K562 (cell line): ENCODE measurements at regions not wholly inside any gene's neighbourhood (a gene's known extent, or its start where the extent isn't known, plus 50 kb on each side); places are given as distances from the start of the nearest gene placed in this dataset.

ENCODE experiments used
- ATAC-seq: fragments of 200-7000 bp; cut with Tn5 transposase; 3 replicates; pipeline ENCODE4 v1.9.1; 2020; ENCODE audit warnings: moderate library complexity
- BruUV-seq: library from RNA; stranded (reverse); fragments of 400-500 nt; replicated peaks from 2 replicates; lab custom pipeline; 2021; lab: Mats Ljungman, UMichigan
- CTCF ChIA-PET: fragments of 300-600 bp; formaldehyde crosslinking; extraction: SDS; loops from one replicate; lab custom pipeline; 2021; ENCODE audit warnings: low intra/inter-chr PET ratio; lab: Yijun Ruan, JAX
- POLR2A ChIA-PET: fragments of 300-600, 350-650 bp; sonication (Branson Sonifier 250); formaldehyde crosslinking; extraction: SDS; loops from one replicate; lab custom pipeline; 2021; ENCODE audit warnings: antibody characterized with exemption, inconsistent platforms; lab: Yijun Ruan, JAX
- DNase-seq, 4 experiments: peaks; one replicate each; pipeline versions ENCODE4 v3.0.0 to v3.0.0-alpha.2; 2011 to 2018; ENCODE audit warnings: low spot score in 3 of 4, mixed read lengths in 3 of 4; ENCODE audit errors: extremely low read depth in 1 of 4
- FAIRE-seq: peaks from 2 replicates; lab custom pipeline; 2011; peaks lifted over from hg19 to GRCh38; lab: Jason Lieb, UNC
- H2AFZ ChIP-seq: 2 replicates; pipeline ENCODE4 v1.6.0; 2011; ENCODE audit warnings: low read depth, low read length, control low read depth, inconsistent platforms
- H3K27ac ChIP-seq: fragments of 200-600 bp; 3 replicates; pipeline ENCODE4 v1.8.0; 2011; ENCODE audit warnings: low read depth, mild to moderate bottlenecking, control low read depth, inconsistent platforms, low read length, moderate library complexity, mixed read lengths; ENCODE audit errors: extremely low read depth
- H3K27me3 ChIP-seq, 2 experiments: fragments of 300-600 bp in 1 of 2; 2 replicates in 1 of 2; 3 replicates in 1 of 2; pipeline versions ENCODE4 v1.6.0 to v1.8.0; 2011; ENCODE audit warnings: inconsistent platforms in 2 of 2, low read length in 2 of 2, mild to moderate bottlenecking in 1 of 2, mixed read lengths in 1 of 2, moderate library complexity in 1 of 2; ENCODE audit not compliant: control insufficient read depth in 2 of 2, insufficient read depth in 2 of 2
- H3K36me3 ChIP-seq: fragments of 300-600 bp; 3 replicates; pipeline ENCODE4 v1.8.0; 2011; ENCODE audit warnings: mild to moderate bottlenecking, low read length, inconsistent platforms; ENCODE audit not compliant: control insufficient read depth, insufficient read depth
- H3K4me1 ChIP-seq, 2 experiments: fragments of 200-600 bp in 1 of 2; replicated peaks in 1 of 2; 2 replicates in 1 of 2; 3 replicates in 1 of 2; pipeline versions ENCODE4 v1.5.1 to v1.8.0; 2011; ENCODE audit warnings: inconsistent platforms in 2 of 2, low read length in 2 of 2, mild to moderate bottlenecking in 1 of 2, mixed read lengths in 1 of 2, moderate library complexity in 1 of 2; ENCODE audit not compliant: control insufficient read depth in 2 of 2, insufficient read depth in 2 of 2
- H3K4me2 ChIP-seq: 2 replicates; pipeline ENCODE4 v1.6.1; 2011; ENCODE audit warnings: low read length, control low read depth, inconsistent platforms, mixed read lengths; ENCODE audit not compliant: insufficient read depth
- H3K4me3 ChIP-seq: fragments of 200-600 bp; sonication (generic), shearing (Covaris generic); 2 replicates; pipeline ENCODE4 v1.5.1; 2016; ENCODE audit warnings: control low read depth, inconsistent platforms
- H3K79me2 ChIP-seq: fragments of 200-600 bp; 3 replicates; pipeline ENCODE4 v1.8.0; 2011; ENCODE audit warnings: low read length, inconsistent platforms; ENCODE audit not compliant: control insufficient read depth, insufficient read depth
- H3K9ac ChIP-seq, 2 experiments: 2 replicates each; pipeline versions ENCODE4 v1.6.0 to v1.6.1; 2011; ENCODE audit warnings: low read depth in 2 of 2, low read length in 2 of 2, control low read depth in 1 of 2, inconsistent platforms in 1 of 2, mild to moderate bottlenecking in 1 of 2, mixed read lengths in 1 of 2; ENCODE audit not compliant: insufficient read depth in 1 of 2
- H3K9me1 ChIP-seq: one replicate; pipeline ENCODE4 v1.6.0; 2011; ENCODE audit warnings: inconsistent platforms, mild to moderate bottlenecking, low read length, moderate library complexity; ENCODE audit not compliant: control insufficient read depth, insufficient read depth
- H3K9me3 ChIP-seq: replicated peaks from 2 replicates; pipeline ENCODE4 v1.5.1; 2011; ENCODE audit warnings: low read depth, low read length, inconsistent platforms; ENCODE audit not compliant: control insufficient read depth, insufficient read depth
- H4K20me1 ChIP-seq: replicated peaks from 2 replicates; pipeline ENCODE4 v1.6.1; 2011; ENCODE audit warnings: low read length, inconsistent platforms, mixed read lengths; ENCODE audit not compliant: control insufficient read depth, insufficient read depth
- CHD4 ChIP-seq: fragments of 200-600 bp; sonication (generic); IDR thresholded peaks from 3 replicates; pipeline ENCODE4 v1.6.1; 2012; ENCODE audit warnings: low read depth, mild to moderate bottlenecking, mixed read lengths, low read length, inconsistent platforms; ENCODE audit not compliant: insufficient read depth, insufficient replicate concordance, poor library complexity, severe bottlenecking
- CREBBP ChIP-seq: IDR thresholded peaks from one replicate; pipeline ENCODE4 v1.6.1; 2012; ENCODE audit warnings: low read depth, mild to moderate bottlenecking, control low read depth, inconsistent platforms, low read length
- FOXK2 ChIP-seq, 2 experiments: fragments of 450-650 bp; IDR thresholded peaks in 1 of 2; conservative IDR thresholded peaks in 1 of 2; 2 replicates each; pipeline ENCODE4 v1.6.1; 2016; ENCODE audit warnings: low read depth in 2 of 2, mild to moderate bottlenecking in 1 of 2
- NEUROD1 ChIP-seq: fragments of 150-350 bp; IDR thresholded peaks from 2 replicates; pipeline ENCODE4 v1.6.1; 2014; ENCODE audit warnings: borderline replicate concordance, low read length, low read depth; ENCODE audit not compliant: partially characterized antibody
- POLR2H ChIP-seq: IDR thresholded peaks from 2 replicates; pipeline ENCODE4 v1.6.1; 2016; ENCODE audit warnings: missing genetic modification characterization, low read depth, mild to moderate bottlenecking, control low read depth, missing compliant biosample characterization, moderate library complexity
- RFX7 ChIP-seq: fragments of 250-450 bp; sonication (Bioruptor Pico); IDR thresholded peaks from 2 replicates; pipeline ENCODE4 v1.5.1; 2021; ENCODE audit warnings: mild to moderate bottlenecking
- WGBS: fragments of 100-300 bp; shearing (Covaris generic); methylation state at CpG from one replicate; pipeline ENCODE4 v1.1.6; 2016; ENCODE audit warnings: low coverage, mixed read lengths; ENCODE audit not compliant: insufficient coverage; ENCODE audit errors: missing lambda C conversion rate; 5-methylcytosine and 5-hydroxymethylcytosine counted together
- in situ Hi-C: fragments of 300-500 bp; cut with MboI; formaldehyde crosslinking; loops from 4 replicates; pipeline ENCODE4 v1.15.0; 2018; ENCODE audit warnings: inconsistent platforms, mixed read lengths
- intact Hi-C: fragments of 100-400 bp; cut with micrococcal nuclease; formaldehyde crosslinking; loops from 2 replicates; pipeline ENCODE4 v1.14.2; 2022
- TF ChIP-seq, protein P1 (sequence below): fragments of 250-450 bp; sonication (Bioruptor Pico); IDR thresholded peaks from 2 replicates; pipeline ENCODE4 v1.5.0; 2020; ENCODE audit warnings: mild to moderate bottlenecking, borderline replicate concordance

DNA sequence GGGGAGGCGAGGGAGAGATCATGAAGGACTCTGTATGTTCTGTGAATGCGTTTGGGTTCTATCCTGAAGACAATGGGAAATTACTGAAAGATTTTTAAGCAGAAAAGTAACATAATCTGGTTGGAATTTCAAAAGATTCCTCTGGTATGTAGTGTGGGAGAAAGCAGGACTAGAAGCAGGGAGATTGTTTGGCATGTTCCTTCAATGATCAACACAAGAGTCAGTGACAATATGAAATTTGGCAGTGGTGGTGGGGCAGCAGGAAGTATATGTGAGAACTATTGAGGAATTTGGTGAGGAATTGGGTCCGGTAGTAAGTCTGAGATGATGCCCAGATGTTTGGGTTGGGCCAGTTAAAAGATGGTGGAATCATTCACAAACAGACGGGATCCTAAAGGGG, 348.7 kb downstream of the CD83 start:
- Histone ChIP-seq H2AFZ (no peak overlapping the region), H3K9ac (no peak overlapping the region), H3K27ac (no peak overlapping the region), H3K4me3 (no peak overlapping the region), H3K4me2 (no peak overlapping the region), H3K4me1 (peaks cover 3 to 15% of the 10 kb centered on the region in 2 experiments; a peak in 3 of 5 replicates), H3K9me3 (no peaks in the 10 kb centered on the region), H3K9me1 (no peaks in the 10 kb centered on the region), H3K27me3 (no peaks in the 10 kb centered on the region), H4K20me1 (no peaks in the 10 kb centered on the region), H3K36me3 (no peaks in the 10 kb centered on the region), H3K79me2 (no peaks in the 10 kb centered on the region)
- in situ Hi-C loops (no loop called here), intact Hi-C loops (no loop called here)
- FAIRE-seq (no peak), ATAC-seq (no peak), DNase-seq (no peak)
- BruUV-seq, result no TSS peak
- ChIA-PET POLR2A (interaction anchor here (0.6 kb wide), 1 partner anchor 287 kb away, joined by 3 read pairs; no protein-coding TSS in a partner anchor), CTCF (no interaction called here)
- 81% methylated on average over 4 of the region's 4 CpGs for WGBS
- TF ChIP-seq, protein P1, sequence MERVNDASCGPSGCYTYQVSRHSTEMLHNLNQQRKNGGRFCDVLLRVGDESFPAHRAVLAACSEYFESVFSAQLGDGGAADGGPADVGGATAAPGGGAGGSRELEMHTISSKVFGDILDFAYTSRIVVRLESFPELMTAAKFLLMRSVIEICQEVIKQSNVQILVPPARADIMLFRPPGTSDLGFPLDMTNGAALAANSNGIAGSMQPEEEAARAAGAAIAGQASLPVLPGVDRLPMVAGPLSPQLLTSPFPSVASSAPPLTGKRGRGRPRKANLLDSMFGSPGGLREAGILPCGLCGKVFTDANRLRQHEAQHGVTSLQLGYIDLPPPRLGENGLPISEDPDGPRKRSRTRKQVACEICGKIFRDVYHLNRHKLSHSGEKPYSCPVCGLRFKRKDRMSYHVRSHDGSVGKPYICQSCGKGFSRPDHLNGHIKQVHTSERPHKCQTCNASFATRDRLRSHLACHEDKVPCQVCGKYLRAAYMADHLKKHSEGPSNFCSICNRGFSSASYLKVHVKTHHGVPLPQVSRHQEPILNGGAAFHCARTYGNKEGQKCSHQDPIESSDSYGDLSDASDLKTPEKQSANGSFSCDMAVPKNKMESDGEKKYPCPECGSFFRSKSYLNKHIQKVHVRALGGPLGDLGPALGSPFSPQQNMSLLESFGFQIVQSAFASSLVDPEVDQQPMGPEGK, result no peak

DNA sequence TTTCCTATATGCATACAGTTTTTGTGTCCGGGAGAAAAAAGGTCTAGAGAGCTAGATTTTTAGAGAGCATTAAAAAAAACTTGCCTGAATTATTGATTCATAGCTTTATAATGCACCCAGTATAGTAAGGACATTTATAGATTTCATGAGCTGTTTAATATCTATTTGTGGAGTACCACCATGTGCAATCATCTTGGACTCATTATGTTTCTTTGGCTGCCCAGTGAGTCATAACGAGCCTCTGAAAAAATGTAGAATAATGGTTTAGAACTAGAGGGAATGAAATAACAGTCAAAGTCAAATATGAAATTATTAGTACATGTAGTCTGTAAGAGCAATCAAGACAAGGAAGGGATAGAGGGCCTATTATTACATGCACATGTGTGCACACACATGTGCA, 350.0 kb downstream of the CD83 start:
- H2AFZ ChIP-seq, result no peak overlapping the region
- CTCF ChIA-PET, result no interaction called here
- in situ Hi-C loops, result no loop called here

More for the DNA sequence above, 350.0 kb downstream of the CD83 start:
- intact Hi-C loops, result no loop called here
- no peak overlapping the region for H3K27ac ChIP-seq
- TF ChIP-seq RFX7 (CRISPR knock-in tag) (no peak), CREBBP (no peak), CHD4 (no peak), NEUROD1 (no peak), FOXK2 (conservative IDR thresholded peaks at IDR 0.05 in 1 of 2, IDR thresholded peaks at IDR 0.05 in 1 of 2; ENCODE audit: low read depth in 2 of 2) (no peak), POLR2H (tag) (no peak)
- TF ChIP-seq, all 486 proteins: peak for 0
- no peaks in the 10 kb centered on the region for H3K27me3 ChIP-seq
- H3K36me3 ChIP-seq, result no peaks in the 10 kb centered on the region
- no peak overlapping the region for H3K4me3 ChIP-seq
- no peaks in the 10 kb centered on the region for H4K20me1 ChIP-seq
- no peak overlapping the region for H3K4me2 ChIP-seq
- WGBS, result 60% methylated on average over 2 of the region's 2 CpGs
- ATAC-seq (no peak), FAIRE-seq (no peak), DNase-seq (no peak)
- H3K9me1 ChIP-seq, result no peaks in the 10 kb centered on the region
- no TSS peak for BruUV-seq
- no peaks in the 10 kb centered on the region for H3K79me2 ChIP-seq
- no peaks in the 10 kb centered on the region for H3K9me3 ChIP-seq
- peaks cover 3 to 15% of the 10 kb centered on the region in 2 experiments; a peak in 3 of 5 replicates for H3K4me1 ChIP-seq
- POLR2A ChIA-PET, result interaction anchor here (0.8 to 1.3 kb wide), 2 partner anchors 9 to 12 kb away, joined by 3 read pairs; no protein-coding TSS in a partner anchor
- no peak overlapping the region for H3K9ac ChIP-seq
